ENCODE measurements at regions not wholly inside any gene's neighbourhood (a gene's known extent, or its start where the extent isn't known, plus 50 kb on each side); places are given as distances from the start of the nearest gene placed in this dataset.
"Not testable (repeated sequence)": the region's sequence is repeated elsewhere in the genome, so short reads cannot be mapped to it uniquely, and the experiment has no call there.

- DNase-seq = no peak
Observed at GRCh38 chr5:72692651-72693442, 123.6 kb upstream of the TNPO1 start.

GRCh38 chr5:72692231-72692637 lies 124.2 kb upstream of the TNPO1 start:
- no peak for DNase-seq

- no peak for DNase-seq
Observed at GRCh38 chr5:72691751-72692150, 124.7 kb upstream of the TNPO1 start.

GRCh38 chr5:72688916-72689315 lies 127.5 kb upstream of the TNPO1 start:
- no peak for DNase-seq

GRCh38 chr5:72687288-72687687 lies 129.2 kb upstream of the TNPO1 start:
- DNase-seq = no peak

- DNase-seq = no peak
Observed at GRCh38 chr5:72682561-72682960, 133.9 kb upstream of the TNPO1 start.

- no peak for DNase-seq
Observed at GRCh38 chr5:72681781-72682180, 134.7 kb upstream of the TNPO1 start.

GRCh38 chr5:72677447-72677846 lies 139.0 kb upstream of the TNPO1 start:
- no peak for DNase-seq

GRCh38 chr5:72676831-72677230 lies 139.6 kb upstream of the TNPO1 start:
- not testable (repeated sequence) for DNase-seq

- DNase-seq = no peak
Observed at GRCh38 chr5:72673623-72674022, 142.8 kb upstream of the TNPO1 start.

- DNase-seq = no peak
Observed at GRCh38 chr5:72673180-72673579, 143.3 kb upstream of the TNPO1 start.

- no peak for DNase-seq
Observed at GRCh38 chr5:72667708-72668107, 148.8 kb upstream of the TNPO1 start.

GRCh38 chr5:72662936-72663335 lies 153.5 kb upstream of the TNPO1 start:
- DNase-seq = no peak

- no peak for DNase-seq
Observed at GRCh38 chr5:72662305-72662704, 154.2 kb upstream of the TNPO1 start.

- no peak for DNase-seq
Observed at GRCh38 chr5:72661405-72661804, 154.2 kb upstream of the ZNF366 start.

GRCh38 chr5:72659726-72660125 lies 152.5 kb upstream of the ZNF366 start:
- no peak for DNase-seq

- DNase-seq = no peak
Observed at GRCh38 chr5:72658761-72659540, 151.7 kb upstream of the ZNF366 start.

- DNase-seq = no peak
Observed at GRCh38 chr5:72658161-72658560, 151.0 kb upstream of the ZNF366 start.

GRCh38 chr5:72656756-72657513 lies 149.7 kb upstream of the ZNF366 start:
- no peak for DNase-seq

- no peak for DNase-seq
Observed at GRCh38 chr5:72656331-72656730, 149.1 kb upstream of the ZNF366 start.

GRCh38 chr5:72654231-72654630 lies 147.0 kb upstream of the ZNF366 start:
- no peak for DNase-seq

GRCh38 chr5:72653586-72653985 lies 146.4 kb upstream of the ZNF366 start:
- no peak for DNase-seq

GRCh38 chr5:72651779-72652178 lies 144.6 kb upstream of the ZNF366 start:
- DNase-seq = no peak

- no peak for DNase-seq
Observed at GRCh38 chr5:72651109-72651508, 143.9 kb upstream of the ZNF366 start.

All from NCI-H2227 treated with DMSO at 0.1 percent for 48 hours (cell line).